PFSK-1 (cell line): ENCODE measurements at regions not wholly inside any gene's neighbourhood (a gene's known extent, or its start where the extent isn't known, plus 50 kb on each side); places are given as distances from the start of the nearest gene placed in this dataset.

Experiments used
- FOXP2 ChIP-seq: optimal IDR thresholded peaks from 2 replicates; pipeline ENCODE3; 2011; ENCODE audit warnings: borderline replicate concordance, control low read depth, inconsistent platforms; ENCODE audit not compliant: insufficient read depth; ENCODE audit errors: extremely low read length, extremely low read depth
- POLR2AphosphoS5 ChIP-seq: IDR thresholded peaks from 2 replicates; pipeline ENCODE4 v1.6.1; 2012; ENCODE audit warnings: low read depth, mild to moderate bottlenecking, control low read depth, low read length, moderate library complexity
- REST ChIP-seq, 2 experiments: IDR thresholded peaks; 2 replicates each; pipeline versions ENCODE4 v1.6.1 to v1.8.0; 2011 to 2012; ENCODE audit warnings: low read depth in 2 of 2, low read length in 2 of 2, control low read depth in 1 of 2, inconsistent platforms in 1 of 2, mild to moderate bottlenecking in 1 of 2, moderate library complexity in 1 of 2; ENCODE audit not compliant: insufficient read depth in 1 of 2
- SIN3A ChIP-seq: IDR thresholded peaks from 2 replicates; pipeline ENCODE4 v1.6.1; 2012; ENCODE audit warnings: mild to moderate bottlenecking, low read length, moderate library complexity, borderline replicate concordance; ENCODE audit not compliant: insufficient read depth
- TAF1 ChIP-seq: IDR thresholded peaks from 2 replicates; pipeline ENCODE4 v1.6.1; 2012; ENCODE audit warnings: low read length, control low read depth, borderline replicate concordance; ENCODE audit not compliant: insufficient read depth

DNA sequence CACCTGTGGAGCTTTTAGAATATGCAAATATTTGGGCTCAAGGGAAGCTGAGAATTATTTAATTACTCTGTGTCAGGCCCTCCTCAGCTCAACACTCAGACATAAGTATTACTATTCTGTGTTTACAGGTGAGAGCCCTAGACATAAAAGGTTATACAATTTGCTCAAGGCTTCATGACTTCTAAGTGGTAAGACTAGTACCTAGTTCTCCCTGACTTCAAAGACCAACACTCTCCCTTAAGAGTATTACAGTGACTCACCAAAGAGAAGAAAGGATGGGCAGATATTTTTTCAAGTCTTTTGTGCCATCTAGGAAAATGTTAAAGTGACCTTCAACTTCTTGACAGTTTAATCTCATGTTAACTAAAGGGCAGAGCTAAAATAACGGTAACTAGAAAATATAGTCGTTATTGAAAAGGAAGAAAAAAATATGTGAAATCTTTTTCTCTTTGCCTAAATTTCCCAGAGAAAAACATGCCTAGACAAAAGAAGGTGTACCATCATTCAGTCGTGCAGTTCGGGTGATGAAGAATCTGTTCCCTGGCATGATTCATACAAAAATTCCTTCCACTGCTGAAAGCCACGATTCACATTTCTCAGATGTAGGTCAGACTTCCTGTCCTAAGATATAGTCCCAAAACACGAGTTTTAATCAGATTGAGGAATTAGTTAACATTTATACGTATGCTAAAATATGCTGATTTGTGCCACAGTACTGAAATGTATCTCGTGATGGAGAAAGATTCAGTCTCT, 849.1 kb upstream of the API5 start:
- no peak for TF ChIP-seq REST (IDR thresholded peaks at IDR 0.05; ENCODE audit: insufficient read depth in 1 of 2, low read depth in 2 of 2, low read length in 2 of 2)
- no peak for TF ChIP-seq TAF1

DNA sequence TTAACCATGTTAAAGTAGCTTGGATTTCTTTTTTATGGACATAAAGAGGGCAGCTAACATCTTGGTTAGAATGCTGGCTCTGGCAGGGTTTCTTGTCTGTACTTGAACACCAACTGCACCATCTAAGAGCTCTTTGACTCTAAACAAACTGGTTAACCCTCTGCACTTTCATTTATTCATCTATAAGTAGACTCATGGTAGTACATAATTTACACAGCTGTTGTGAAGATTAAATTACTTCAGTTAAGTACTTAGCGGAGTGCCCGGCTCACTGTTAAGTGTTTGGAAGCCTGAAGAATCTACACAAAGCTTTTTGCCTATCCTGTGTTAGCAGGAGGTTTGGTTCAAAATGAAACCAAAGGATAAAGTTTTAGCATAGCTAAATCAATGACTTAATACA, 846.2 kb upstream of the API5 start:
- TF ChIP-seq FOXP2 (no peak), POLR2AphosphoS5 (no peak), SIN3A (no peak), REST (IDR thresholded peaks at IDR 0.05; ENCODE audit: insufficient read depth in 1 of 2, low read depth in 2 of 2, low read length in 2 of 2) (no peak), TAF1 (no peak)

DNA sequence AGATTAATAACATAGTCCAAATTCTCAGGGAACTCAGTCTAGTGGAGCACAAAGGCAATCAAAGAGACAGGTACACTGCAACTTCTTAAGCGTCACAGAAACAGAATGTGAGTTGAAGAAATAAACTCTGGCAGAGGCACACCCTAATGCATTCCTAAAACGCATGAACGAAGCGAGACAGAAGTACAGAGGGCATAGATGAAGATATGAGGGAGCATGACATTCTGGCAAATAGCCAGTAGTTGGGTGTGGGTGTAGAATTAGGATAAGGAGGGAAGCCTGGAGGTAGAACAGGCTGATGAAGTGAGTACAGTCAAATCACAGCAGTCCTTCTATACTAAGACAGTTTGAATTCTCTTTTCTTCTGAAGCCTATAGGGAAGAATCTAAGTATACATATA, 838.7 kb upstream of the API5 start:
- TF ChIP-seq FOXP2 (no peak), TAF1 (no peak), POLR2AphosphoS5 (no peak), REST (IDR thresholded peaks at IDR 0.05; ENCODE audit: insufficient read depth in 1 of 2, low read depth in 2 of 2, low read length in 2 of 2) (no peak), SIN3A (no peak)

GRCh38 chr11:42482822-42483221, 829.0 kb upstream of the API5 start:
- TF ChIP-seq SIN3A, result no peak
- TF ChIP-seq POLR2AphosphoS5, result no peak

GRCh38 chr11:42490506-42490905, 821.3 kb upstream of the API5 start:
- no peak for TF ChIP-seq POLR2AphosphoS5
- no peak for TF ChIP-seq SIN3A
- TF ChIP-seq REST (IDR thresholded peaks at IDR 0.05; ENCODE audit: insufficient read depth in 1 of 2, low read depth in 2 of 2, low read length in 2 of 2), result no peak
- TF ChIP-seq FOXP2, result no peak
- TF ChIP-seq TAF1, result no peak
